Transverse colon (tissue), 4 donors: ENCODE measurements at regions not wholly inside any gene's neighbourhood (a gene's known extent, or its start where the extent isn't known, plus 50 kb on each side); places are given as distances from the start of the nearest gene placed in this dataset.

Experiments
- CTCF ChIP-seq, 5 experiments: fragments of 200-600 bp in 3 of 5; fragments of 450-650 bp in 2 of 5; sonication (generic) in 3 of 5; IDR thresholded peaks; 1 replicate in 2 of 5; 2 replicates in 3 of 5; pipeline ENCODE4 v1.5.1; 2016 to 2017; ENCODE audit warnings: antibody characterized with exemption in 5 of 5, inconsistent platforms in 3 of 5, mild to moderate bottlenecking in 2 of 5, moderate library complexity in 1 of 5
- POLR2AphosphoS5 ChIP-seq, 3 donors: sonication (generic); formaldehyde crosslinking; IDR thresholded peaks; one replicate each; pipeline ENCODE4 v1.6.1; 2016; ENCODE audit warnings: antibody characterized with exemption in 3 of 3

GRCh38 chr3:104873331-104873730 lies 493.4 kb upstream of the ALCAM start:
- TF ChIP-seq CTCF (IDR thresholded peaks at IDR 0.05): no peak
- no peak for TF ChIP-seq POLR2AphosphoS5 (IDR thresholded peaks at IDR 0.05)
